Kidney capillary endothelial cell (primary cell): ENCODE measurements at regions not wholly inside any gene's neighbourhood (a gene's known extent, or its start where the extent isn't known, plus 50 kb on each side); places are given as distances from the start of the nearest gene placed in this dataset.

Source experiments
- DNase-seq: peaks from one replicate; pipeline ENCODE4 v3.0.0-alpha.2; 2018; ENCODE audit warnings: low spot score

GRCh38 chr9:16099732-16100536, 547.1 kb downstream of the CCDC171 start:
- DNase-seq, result no peak

- DNase-seq, result no peak
Measured at GRCh38 chr9:16100537-16101091, 547.8 kb downstream of the CCDC171 start.

GRCh38 chr9:16102154-16102553, 549.3 kb downstream of the CCDC171 start:
- no peak for DNase-seq

GRCh38 chr9:16103620-16104397, 551.0 kb downstream of the CCDC171 start:
- DNase-seq, result no peak

GRCh38 chr9:16105168-16106020, 552.6 kb downstream of the CCDC171 start:
- no peak for DNase-seq

- DNase-seq, result no peak
Measured at GRCh38 chr9:16106021-16106571, 553.3 kb downstream of the CCDC171 start.

GRCh38 chr9:16112116-16112515, 559.3 kb downstream of the CCDC171 start:
- no peak for DNase-seq

GRCh38 chr9:16115994-16116393, 563.2 kb downstream of the CCDC171 start:
- DNase-seq, result no peak

GRCh38 chr9:16118043-16118442, 565.2 kb downstream of the CCDC171 start:
- no peak for DNase-seq

- no peak for DNase-seq
Measured at GRCh38 chr9:16119261-16120230, 566.7 kb downstream of the CCDC171 start.

- no peak for DNase-seq
Measured at GRCh38 chr9:16120231-16120641, 567.4 kb downstream of the CCDC171 start.

- DNase-seq, result no peak
Measured at GRCh38 chr9:16120727-16121126, 567.9 kb downstream of the CCDC171 start.

- DNase-seq, result no peak
Measured at GRCh38 chr9:16121168-16121567, 568.3 kb downstream of the CCDC171 start.

- peak; percentile 54 for DNase-seq
Measured at GRCh38 chr9:16121601-16122286, 568.9 kb downstream of the CCDC171 start.

GRCh38 chr9:16125629-16126028, 572.8 kb downstream of the CCDC171 start:
- no peak for DNase-seq

- no peak for DNase-seq
Measured at GRCh38 chr9:16126042-16126441, 573.2 kb downstream of the CCDC171 start.

- DNase-seq, result no peak
Measured at GRCh38 chr9:16128003-16128402, 575.2 kb downstream of the CCDC171 start.

GRCh38 chr9:16131264-16131663, 578.4 kb downstream of the CCDC171 start:
- DNase-seq, result no peak

GRCh38 chr9:16132513-16132912, 579.7 kb downstream of the CCDC171 start:
- DNase-seq, result no peak

- DNase-seq, result no peak
Measured at GRCh38 chr9:16133032-16133431, 580.2 kb downstream of the CCDC171 start.
